ENCODE measurements at regions not wholly inside any gene's neighbourhood (a gene's known extent, or its start where the extent isn't known, plus 50 kb on each side); places are given as distances from the start of the nearest gene placed in this dataset.

DNA sequence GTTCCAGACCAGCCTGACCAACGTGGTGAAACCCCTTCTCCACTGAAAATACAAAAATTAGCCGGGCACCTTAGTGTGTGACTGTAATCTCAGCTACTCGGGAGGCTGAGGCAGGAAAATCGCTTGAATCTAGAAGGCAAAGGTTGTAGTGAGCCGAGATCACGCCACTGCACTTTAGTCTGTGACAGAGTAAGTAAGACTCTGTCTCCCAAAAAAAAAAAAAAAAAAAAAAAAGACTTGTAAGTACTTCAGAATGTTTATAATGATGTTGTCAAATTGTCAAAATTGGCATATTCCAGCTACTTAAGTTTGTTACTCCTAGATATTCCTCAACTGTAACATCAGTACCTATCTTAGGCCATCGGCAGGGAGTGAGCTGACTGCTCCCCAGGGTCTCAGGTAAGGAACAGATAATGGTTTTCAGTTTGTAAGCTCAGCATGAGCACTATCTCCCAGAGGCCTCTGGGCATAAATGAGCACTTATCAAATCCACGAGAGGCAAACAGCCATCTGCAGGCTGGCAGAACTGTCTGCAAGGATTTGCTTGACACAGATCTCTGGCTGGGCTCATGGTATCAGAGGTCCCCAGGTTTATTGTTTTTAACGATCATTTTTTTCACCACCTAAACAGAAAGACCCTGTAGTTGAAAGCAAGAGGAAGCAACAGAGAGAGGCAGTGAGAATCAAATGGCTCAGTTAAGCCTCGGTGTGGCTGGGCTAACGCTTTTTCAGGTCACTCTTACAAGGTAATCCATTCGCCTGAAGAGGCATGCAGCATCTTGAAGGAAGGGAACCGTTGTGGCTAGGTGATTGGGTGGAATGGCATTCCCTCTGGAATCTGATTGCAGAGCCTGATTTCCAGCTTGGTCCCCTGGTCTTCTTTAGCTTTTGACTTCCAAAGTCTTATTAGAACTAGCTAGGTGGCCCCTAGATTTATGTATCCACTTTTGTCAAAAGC, 115.9 kb downstream of the LY86 start:
- Histone ChIP-seq H2AFZ (ENCODE audit: low read length) (no peak overlapping the region), H3K9ac (ENCODE audit: low read length) (no peak overlapping the region), H3K27me3 (ENCODE audit: insufficient read depth, low read length) (peaks cover 5% of the 10 kb centered on the region; the same call in 1 of the 2 replicates), H3K4me3 (ENCODE audit: low read depth, low read length, poor library complexity, severe bottlenecking) (no peak overlapping the region), H3F3A (ENCODE audit: insufficient read depth, low read length) (no peaks in the 10 kb centered on the region), H3K4me1 (ENCODE audit: insufficient read depth, low read length, severe bottlenecking) (peaks cover 41% of the 10 kb centered on the region), H3K27ac (ENCODE audit: low read depth, low read length, poor library complexity, severe bottlenecking) (no peak overlapping the region), H3K79me2 (ENCODE audit: insufficient read depth, low read length) (no peaks in the 10 kb centered on the region), H3K4me2 (ENCODE audit: low read length) (no peak overlapping the region), H4K20me1 (ENCODE audit: insufficient read depth, low read length) (no peaks in the 10 kb centered on the region), H3K9me3 (ENCODE audit: low read length) (no peaks in the 10 kb centered on the region), H3K9me2 (ENCODE audit: low read depth, low read length) (no peaks in the 10 kb centered on the region), H3K36me3 (ENCODE audit: insufficient read depth, low read length) (no peaks in the 10 kb centered on the region)
- no peak for TF ChIP-seq EZH2 (IDR thresholded peaks at IDR 0.05; ENCODE audit: borderline replicate concordance, low read length)
- TF ChIP-seq, protein P1, sequence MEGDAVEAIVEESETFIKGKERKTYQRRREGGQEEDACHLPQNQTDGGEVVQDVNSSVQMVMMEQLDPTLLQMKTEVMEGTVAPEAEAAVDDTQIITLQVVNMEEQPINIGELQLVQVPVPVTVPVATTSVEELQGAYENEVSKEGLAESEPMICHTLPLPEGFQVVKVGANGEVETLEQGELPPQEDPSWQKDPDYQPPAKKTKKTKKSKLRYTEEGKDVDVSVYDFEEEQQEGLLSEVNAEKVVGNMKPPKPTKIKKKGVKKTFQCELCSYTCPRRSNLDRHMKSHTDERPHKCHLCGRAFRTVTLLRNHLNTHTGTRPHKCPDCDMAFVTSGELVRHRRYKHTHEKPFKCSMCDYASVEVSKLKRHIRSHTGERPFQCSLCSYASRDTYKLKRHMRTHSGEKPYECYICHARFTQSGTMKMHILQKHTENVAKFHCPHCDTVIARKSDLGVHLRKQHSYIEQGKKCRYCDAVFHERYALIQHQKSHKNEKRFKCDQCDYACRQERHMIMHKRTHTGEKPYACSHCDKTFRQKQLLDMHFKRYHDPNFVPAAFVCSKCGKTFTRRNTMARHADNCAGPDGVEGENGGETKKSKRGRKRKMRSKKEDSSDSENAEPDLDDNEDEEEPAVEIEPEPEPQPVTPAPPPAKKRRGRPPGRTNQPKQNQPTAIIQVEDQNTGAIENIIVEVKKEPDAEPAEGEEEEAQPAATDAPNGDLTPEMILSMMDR (IDR thresholded peaks at IDR 0.05; ENCODE audit: low read length), result no peak

DNA sequence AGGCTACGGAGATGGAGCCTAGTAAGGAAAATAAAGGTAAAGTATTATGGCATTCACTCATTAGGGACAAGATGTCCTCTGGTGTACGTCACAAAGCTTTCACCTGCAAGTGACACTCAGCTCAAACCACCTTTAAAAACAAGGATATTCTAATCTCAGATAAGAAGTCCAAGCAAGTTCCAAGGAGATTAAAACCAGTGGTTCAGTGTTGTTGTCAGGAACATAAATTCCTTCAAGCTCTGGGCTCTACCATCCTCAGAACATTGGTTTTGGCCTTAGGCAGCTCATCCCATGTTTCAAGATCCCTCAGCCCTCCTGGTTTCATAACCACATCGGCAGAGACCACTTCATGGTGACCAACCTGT, 116.5 kb downstream of the LY86 start:
- Histone ChIP-seq H4K20me1 (ENCODE audit: insufficient read depth, low read length) (no peaks in the 10 kb centered on the region), H3K4me1 (ENCODE audit: insufficient read depth, low read length, severe bottlenecking) (peaks cover 35% of the 10 kb centered on the region), H3K9ac (ENCODE audit: low read length) (no peak overlapping the region), H3K79me2 (ENCODE audit: insufficient read depth, low read length) (no peaks in the 10 kb centered on the region), H3K9me2 (ENCODE audit: low read depth, low read length) (no peaks in the 10 kb centered on the region), H3K4me3 (ENCODE audit: low read depth, low read length, poor library complexity, severe bottlenecking) (no peak overlapping the region), H3K36me3 (ENCODE audit: insufficient read depth, low read length) (no peaks in the 10 kb centered on the region), H3K27ac (ENCODE audit: low read depth, low read length, poor library complexity, severe bottlenecking) (no peak overlapping the region), H2AFZ (ENCODE audit: low read length) (no peak overlapping the region), H3K4me2 (ENCODE audit: low read length) (no peak overlapping the region), H3K27me3 (ENCODE audit: insufficient read depth, low read length) (peaks cover 6% of the 10 kb centered on the region; the same call in 1 of the 2 replicates), H3K9me3 (ENCODE audit: low read length) (no peaks in the 10 kb centered on the region), H3F3A (ENCODE audit: insufficient read depth, low read length) (no peaks in the 10 kb centered on the region)
- no peak for TF ChIP-seq EZH2 (IDR thresholded peaks at IDR 0.05; ENCODE audit: borderline replicate concordance, low read length)
- TF ChIP-seq, protein P1 (IDR thresholded peaks at IDR 0.05; ENCODE audit: low read length), result no peak

DNA sequence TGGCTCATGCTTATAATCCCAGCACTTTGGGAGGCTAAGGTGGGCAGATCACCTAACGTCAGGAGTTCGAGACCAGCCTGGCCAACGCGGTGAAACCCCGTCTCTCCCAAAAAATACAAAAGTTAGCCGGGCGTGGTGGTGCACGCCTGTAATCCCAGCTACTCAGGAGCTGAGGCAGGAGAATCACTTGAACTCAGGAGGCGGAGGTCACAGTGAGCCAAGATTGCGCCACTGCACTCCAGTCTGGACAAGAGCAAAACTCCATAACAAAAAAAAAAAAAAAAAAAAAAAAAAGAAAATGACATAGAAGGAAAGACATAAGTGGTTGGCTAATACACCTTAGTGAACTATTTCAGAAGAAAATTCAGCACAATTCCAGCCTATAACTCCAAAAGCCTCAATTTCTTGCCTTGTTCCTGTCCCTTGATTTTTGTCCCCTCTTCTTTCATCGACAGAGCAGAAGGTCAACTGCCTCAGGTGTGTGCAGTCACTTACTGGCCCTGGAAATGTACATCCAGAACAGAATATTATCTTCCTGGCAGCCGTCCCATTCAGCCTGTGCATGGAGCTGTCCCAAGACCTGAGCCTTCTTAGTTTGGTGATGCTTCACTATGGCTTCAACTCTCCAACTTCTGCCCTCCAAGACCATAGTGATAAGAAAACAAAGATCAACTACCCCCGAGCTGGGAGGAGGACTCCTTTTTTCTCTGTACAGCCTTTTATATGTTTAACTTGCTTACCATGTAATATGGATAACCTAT, 117.6 kb downstream of the LY86 start:
- TF ChIP-seq EZH2 (IDR thresholded peaks at IDR 0.05; ENCODE audit: borderline replicate concordance, low read length), result no peak
- TF ChIP-seq, protein P1 (IDR thresholded peaks at IDR 0.05; ENCODE audit: low read length), result no peak
- no peaks in the 10 kb centered on the region for H3F3A ChIP-seq (ENCODE audit: insufficient read depth, low read length)
- H4K20me1 ChIP-seq (ENCODE audit: insufficient read depth, low read length), result no peaks in the 10 kb centered on the region
- H3K4me1 ChIP-seq (ENCODE audit: insufficient read depth, low read length, severe bottlenecking), result peaks cover 24% of the 10 kb centered on the region
- no peaks in the 10 kb centered on the region for H3K36me3 ChIP-seq (ENCODE audit: insufficient read depth, low read length)
- no peak overlapping the region for H3K4me3 ChIP-seq (ENCODE audit: low read depth, low read length, poor library complexity, severe bottlenecking)
- no peaks in the 10 kb centered on the region for H3K79me2 ChIP-seq (ENCODE audit: insufficient read depth, low read length)
- H3K4me2 ChIP-seq (ENCODE audit: low read length), result no peak overlapping the region
- H2AFZ ChIP-seq (ENCODE audit: low read length), result no peak overlapping the region
- no peaks in the 10 kb centered on the region for H3K9me3 ChIP-seq (ENCODE audit: low read length)
- H3K9ac ChIP-seq (ENCODE audit: low read length), result no peak overlapping the region
- H3K27ac ChIP-seq (ENCODE audit: low read depth, low read length, poor library complexity, severe bottlenecking), result no peak overlapping the region
- H3K9me2 ChIP-seq (ENCODE audit: low read depth, low read length), result no peaks in the 10 kb centered on the region
- peaks cover 6% of the 10 kb centered on the region; the same call in 1 of the 2 replicates for H3K27me3 ChIP-seq (ENCODE audit: insufficient read depth, low read length)
